Kidney epithelial cell (primary cell): ENCODE measurements at regions not wholly inside any gene's neighbourhood (a gene's known extent, or its start where the extent isn't known, plus 50 kb on each side); places are given as distances from the start of the nearest gene placed in this dataset.

Source experiments
- DNase-seq: peaks from one replicate; pipeline ENCODE4 v3.0.0-alpha.2; 2010; ENCODE audit warnings: low read depth
- H3K27me3 ChIP-seq: 2 replicates; pipeline ENCODE4 v1.6.0; 2011; ENCODE audit warnings: low read length; ENCODE audit not compliant: control insufficient read depth, insufficient read depth
- H3K36me3 ChIP-seq: 2 replicates; pipeline ENCODE4 v1.5.1; 2011; ENCODE audit warnings: low read length; ENCODE audit not compliant: control insufficient read depth, insufficient read depth
- H3K4me3 ChIP-seq: 2 replicates; pipeline ENCODE4 v1.5.1; 2011; ENCODE audit warnings: low read depth, mild to moderate bottlenecking, control low read depth, low read length
- CTCF ChIP-seq: IDR thresholded peaks from 2 replicates; pipeline ENCODE4 v1.5.1; 2011; ENCODE audit warnings: mild to moderate bottlenecking, moderate library complexity, low read length, control low read depth, inconsistent platforms; ENCODE audit not compliant: insufficient read depth, poor library complexity, severe bottlenecking

- Histone ChIP-seq H3K4me3 (no peak overlapping the region), H3K27me3 (no peaks in the 10 kb centered on the region), H3K36me3 (no peaks in the 10 kb centered on the region)
- DNase-seq, result no peak
- TF ChIP-seq CTCF, result no peak
These were observed 111.2 kb downstream of the SST start for GRCh38 chr3:187558990-187559389.

GRCh38 chr3:187551416-187551815, 118.8 kb downstream of the SST start:
- TF ChIP-seq CTCF, result no peak
- no peaks in the 10 kb centered on the region for H3K36me3 ChIP-seq
- DNase-seq, result no peak
- no peak overlapping the region for H3K4me3 ChIP-seq
- no peaks in the 10 kb centered on the region for H3K27me3 ChIP-seq

GRCh38 chr3:187550446-187550845, 119.7 kb downstream of the SST start:
- no peaks in the 10 kb centered on the region for H3K36me3 ChIP-seq
- no peak overlapping the region for H3K4me3 ChIP-seq
- no peak for TF ChIP-seq CTCF
- no peak for DNase-seq
- no peaks in the 10 kb centered on the region for H3K27me3 ChIP-seq

- DNase-seq, result no peak
- Histone ChIP-seq H3K4me3 (no peak overlapping the region), H3K27me3 (no peaks in the 10 kb centered on the region), H3K36me3 (no peaks in the 10 kb centered on the region)
- no peak for TF ChIP-seq CTCF
These were observed 124.8 kb downstream of the SST start for GRCh38 chr3:187545366-187545765.

- H3K36me3 ChIP-seq, result no peaks in the 10 kb centered on the region
- no peak for TF ChIP-seq CTCF
- H3K27me3 ChIP-seq, result no peaks in the 10 kb centered on the region
- no peak overlapping the region for H3K4me3 ChIP-seq
- DNase-seq, result no peak
These were observed 125.9 kb downstream of the SST start for GRCh38 chr3:187544326-187544725.

- TF ChIP-seq CTCF, result no peak
- H3K27me3 ChIP-seq, result no peaks in the 10 kb centered on the region
These were observed 129.3 kb downstream of the SST start for GRCh38 chr3:187540847-187541246.

More at GRCh38 chr3:187540847-187541246, 129.3 kb downstream of the SST start:
- no peak for DNase-seq
- H3K4me3 ChIP-seq, result no peak overlapping the region
- no peaks in the 10 kb centered on the region for H3K36me3 ChIP-seq
